ENCODE measurements at regions not wholly inside any gene's neighbourhood (a gene's known extent, or its start where the extent isn't known, plus 50 kb on each side); places are given as distances from the start of the nearest gene placed in this dataset.

DNA sequence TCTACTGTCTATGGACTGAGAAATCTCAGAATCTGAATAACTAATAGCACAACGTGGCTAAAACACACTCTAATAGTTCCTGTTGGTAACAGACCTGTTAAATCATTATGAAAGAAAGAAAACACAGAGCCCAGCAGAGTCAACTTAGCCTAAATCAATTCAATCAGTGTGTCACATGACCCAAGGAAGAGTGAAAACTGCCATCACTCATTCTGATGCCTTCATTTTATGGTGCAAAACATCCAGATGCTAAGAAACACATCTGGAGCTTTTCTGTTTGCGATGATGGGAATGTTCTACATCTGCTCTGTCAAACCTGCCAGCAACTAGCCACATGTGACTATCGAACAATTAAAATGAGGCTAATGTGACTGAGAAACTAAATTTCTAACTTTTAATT, 295.7 kb upstream of the TRIB2 start:
- Histone ChIP-seq H3K36me3 (no peaks in the 10 kb centered on the region), H3K4me1 (no peaks in the 10 kb centered on the region), H3K4me3 (no peak overlapping the region), H3K9ac (ENCODE audit: low read depth in 2 of 2, low read length in 2 of 2) (no peak overlapping the region), H3K27me3 (no peaks in the 10 kb centered on the region), H3K9me3 (no peaks in the 10 kb centered on the region), H3K27ac (no peak overlapping the region)
- intact Hi-C loops (cut with DNase I) = no loop called here
- TF ChIP-seq, protein P1, sequence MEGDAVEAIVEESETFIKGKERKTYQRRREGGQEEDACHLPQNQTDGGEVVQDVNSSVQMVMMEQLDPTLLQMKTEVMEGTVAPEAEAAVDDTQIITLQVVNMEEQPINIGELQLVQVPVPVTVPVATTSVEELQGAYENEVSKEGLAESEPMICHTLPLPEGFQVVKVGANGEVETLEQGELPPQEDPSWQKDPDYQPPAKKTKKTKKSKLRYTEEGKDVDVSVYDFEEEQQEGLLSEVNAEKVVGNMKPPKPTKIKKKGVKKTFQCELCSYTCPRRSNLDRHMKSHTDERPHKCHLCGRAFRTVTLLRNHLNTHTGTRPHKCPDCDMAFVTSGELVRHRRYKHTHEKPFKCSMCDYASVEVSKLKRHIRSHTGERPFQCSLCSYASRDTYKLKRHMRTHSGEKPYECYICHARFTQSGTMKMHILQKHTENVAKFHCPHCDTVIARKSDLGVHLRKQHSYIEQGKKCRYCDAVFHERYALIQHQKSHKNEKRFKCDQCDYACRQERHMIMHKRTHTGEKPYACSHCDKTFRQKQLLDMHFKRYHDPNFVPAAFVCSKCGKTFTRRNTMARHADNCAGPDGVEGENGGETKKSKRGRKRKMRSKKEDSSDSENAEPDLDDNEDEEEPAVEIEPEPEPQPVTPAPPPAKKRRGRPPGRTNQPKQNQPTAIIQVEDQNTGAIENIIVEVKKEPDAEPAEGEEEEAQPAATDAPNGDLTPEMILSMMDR (IDR thresholded peaks at IDR 0.05) = no peak
- DNase-seq = no peak

GRCh38 chr2:12424219-12424618, 292.5 kb upstream of the TRIB2 start:
- intact Hi-C loops (cut with DNase I) = no loop called here
- no peak overlapping the region for H3K4me3 ChIP-seq
- H3K9me3 ChIP-seq = no peaks in the 10 kb centered on the region
- H3K9ac ChIP-seq (ENCODE audit: low read depth in 2 of 2, low read length in 2 of 2) = no peak overlapping the region
- no peak overlapping the region for H3K27ac ChIP-seq
- DNase-seq = no peak
- no peaks in the 10 kb centered on the region for H3K36me3 ChIP-seq
- TF ChIP-seq, protein P1 (IDR thresholded peaks at IDR 0.05) = no peak
- no peaks in the 10 kb centered on the region for H3K27me3 ChIP-seq
- H3K4me1 ChIP-seq = no peaks in the 10 kb centered on the region

DNA sequence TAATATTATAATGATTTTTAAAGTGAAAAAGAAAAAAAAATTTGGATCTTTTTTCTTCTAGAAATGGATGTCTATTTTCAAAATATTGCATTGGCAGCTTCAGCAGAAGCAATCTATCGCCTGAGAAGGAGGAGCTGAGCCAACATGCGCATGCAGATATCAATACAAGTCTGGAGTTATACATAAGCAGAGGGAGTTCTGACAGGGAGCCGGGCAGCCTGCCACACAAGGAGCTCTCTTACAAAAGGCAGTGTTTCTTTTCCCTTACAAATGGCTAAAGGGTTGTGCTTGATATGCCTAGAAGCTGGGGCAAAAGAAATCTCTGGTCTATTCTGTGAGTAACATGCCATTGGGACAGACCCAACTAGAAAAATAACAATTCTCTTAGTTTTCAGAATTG, 291.9 kb upstream of the TRIB2 start:
- Histone ChIP-seq H3K36me3 (no peaks in the 10 kb centered on the region), H3K27me3 (no peaks in the 10 kb centered on the region), H3K27ac (no peak overlapping the region), H3K4me3 (no peak overlapping the region), H3K4me1 (no peaks in the 10 kb centered on the region), H3K9me3 (no peaks in the 10 kb centered on the region), H3K9ac (ENCODE audit: low read depth in 2 of 2, low read length in 2 of 2) (no peak overlapping the region)
- intact Hi-C loops (cut with DNase I) = no loop called here
- TF ChIP-seq, protein P1 (IDR thresholded peaks at IDR 0.05) = no peak
- no peak for DNase-seq

GRCh38 chr2:12428324-12428723, 288.4 kb upstream of the TRIB2 start:
- Histone ChIP-seq H3K9ac (ENCODE audit: low read depth in 2 of 2, low read length in 2 of 2) (no peak overlapping the region), H3K4me3 (no peak overlapping the region), H3K27me3 (no peaks in the 10 kb centered on the region), H3K36me3 (no peaks in the 10 kb centered on the region), H3K27ac (no peak overlapping the region), H3K4me1 (no peaks in the 10 kb centered on the region), H3K9me3 (no peaks in the 10 kb centered on the region)
- intact Hi-C loops (cut with DNase I) = no loop called here
- no peak for DNase-seq
- TF ChIP-seq, protein P1 (IDR thresholded peaks at IDR 0.05) = no peak

GRCh38 chr2:12428786-12429185, 287.9 kb upstream of the TRIB2 start:
- no peak overlapping the region for H3K9ac ChIP-seq (ENCODE audit: low read depth in 2 of 2, low read length in 2 of 2)
- H3K9me3 ChIP-seq = no peaks in the 10 kb centered on the region
- H3K4me3 ChIP-seq = no peak overlapping the region
- H3K27me3 ChIP-seq = no peaks in the 10 kb centered on the region
- DNase-seq = no peak
- intact Hi-C loops (cut with DNase I) = no loop called here
- no peaks in the 10 kb centered on the region for H3K4me1 ChIP-seq
- H3K36me3 ChIP-seq = no peaks in the 10 kb centered on the region
- TF ChIP-seq, protein P1 (IDR thresholded peaks at IDR 0.05) = no peak
- H3K27ac ChIP-seq = no peak overlapping the region

Data from colonic mucosa (tissue), 4 donors.